GM21619 (cell line): ENCODE measurements at regions not wholly inside any gene's neighbourhood (a gene's known extent, or its start where the extent isn't known, plus 50 kb on each side); places are given as distances from the start of the nearest gene placed in this dataset.

ENCODE experiments used
- ATAC-seq: cut with Tn5 transposase; IDR thresholded peaks from one replicate; pipeline ENCODE4 v1.9.1; 2021; ENCODE audit not compliant: unreplicated experiment

DNA sequence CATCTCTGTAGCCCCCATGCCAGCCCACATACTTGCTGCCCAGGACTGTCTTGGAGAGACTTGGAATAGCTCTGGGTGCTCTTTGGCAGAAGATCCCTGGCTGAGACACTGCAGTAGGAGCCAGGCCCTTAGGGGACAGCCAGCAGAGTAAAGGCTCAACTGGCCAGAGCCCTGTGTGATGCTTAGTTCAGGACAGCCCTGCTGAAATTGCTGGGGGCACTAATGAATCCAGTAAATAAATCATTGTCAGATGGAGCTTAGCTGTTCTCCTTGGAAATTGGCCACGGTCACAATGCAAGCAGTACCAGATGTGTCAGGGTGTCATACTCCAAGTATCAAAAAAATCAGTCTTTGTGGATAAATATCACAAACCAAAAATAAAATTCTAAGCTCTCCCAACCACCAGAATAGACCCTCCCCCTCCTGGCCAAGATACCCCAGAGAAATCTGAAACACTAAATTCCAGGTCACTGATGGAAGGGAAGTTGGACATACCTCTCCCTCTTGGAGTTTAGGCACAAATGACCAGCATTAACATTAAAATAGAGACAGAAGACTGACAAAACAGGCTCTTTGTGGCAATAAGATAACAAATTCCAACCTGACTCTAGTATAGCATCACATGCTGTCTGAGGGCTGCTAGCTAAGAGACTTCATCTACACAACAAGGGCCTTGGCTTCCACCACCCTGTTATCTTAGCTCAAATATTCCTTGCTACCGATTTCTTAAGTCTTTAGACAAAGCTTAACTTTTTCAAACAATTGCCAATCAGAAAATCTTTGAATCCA lies 83.2 kb upstream of the DNAH14 start:
- no peak for ATAC-seq

DNA sequence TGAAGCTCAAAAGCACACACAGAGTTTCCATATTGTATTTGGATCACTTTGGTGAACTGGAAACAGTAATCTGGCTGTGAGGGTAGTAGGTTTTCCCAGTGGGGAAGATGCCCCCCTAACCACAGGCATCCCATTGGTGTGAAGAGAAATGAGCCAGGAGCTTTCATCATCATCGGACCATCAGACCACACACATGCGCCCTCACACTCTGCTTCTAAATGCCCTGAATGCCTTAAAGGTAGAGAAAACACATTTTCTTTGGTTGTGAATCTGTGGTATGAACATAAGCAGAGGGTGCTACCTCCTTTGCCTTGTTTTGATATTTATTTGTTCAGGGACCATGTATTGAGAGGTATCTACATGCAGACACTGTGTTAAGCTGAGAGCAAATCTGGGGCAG lies 79.0 kb upstream of the DNAH14 start:
- ATAC-seq: no peak

DNA sequence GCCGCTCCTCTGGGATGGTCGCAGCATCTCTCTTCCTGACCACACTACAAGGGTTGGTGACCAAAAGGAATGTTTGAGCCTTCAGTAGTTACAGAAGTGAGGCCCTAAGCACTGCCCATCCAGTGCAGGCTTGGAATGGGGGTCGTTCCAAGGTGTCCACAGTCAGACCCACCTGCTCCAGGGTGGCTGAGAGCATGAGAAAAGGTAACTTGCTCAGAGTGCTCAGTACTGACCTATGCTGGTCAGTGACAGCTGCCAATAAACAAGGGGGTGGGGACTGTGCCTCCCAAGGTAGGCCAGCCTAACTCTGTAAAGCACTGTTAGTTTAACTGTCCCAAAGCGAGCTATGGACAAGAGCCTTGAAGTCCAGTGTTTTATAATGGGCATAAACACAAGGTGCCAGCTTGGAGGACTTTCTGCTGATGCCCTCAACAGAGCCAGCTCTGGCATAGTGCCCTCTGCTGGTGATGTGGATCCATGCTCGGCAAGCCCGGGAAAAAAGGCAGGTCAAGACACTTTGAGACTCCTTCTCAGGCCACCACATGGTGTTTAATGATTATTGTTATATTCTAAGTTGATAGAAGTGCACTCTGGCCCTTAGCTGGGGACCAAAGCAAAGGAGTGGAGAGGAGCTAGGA lies 78.1 kb upstream of the DNAH14 start:
- peak; percentile 70 for ATAC-seq

DNA sequence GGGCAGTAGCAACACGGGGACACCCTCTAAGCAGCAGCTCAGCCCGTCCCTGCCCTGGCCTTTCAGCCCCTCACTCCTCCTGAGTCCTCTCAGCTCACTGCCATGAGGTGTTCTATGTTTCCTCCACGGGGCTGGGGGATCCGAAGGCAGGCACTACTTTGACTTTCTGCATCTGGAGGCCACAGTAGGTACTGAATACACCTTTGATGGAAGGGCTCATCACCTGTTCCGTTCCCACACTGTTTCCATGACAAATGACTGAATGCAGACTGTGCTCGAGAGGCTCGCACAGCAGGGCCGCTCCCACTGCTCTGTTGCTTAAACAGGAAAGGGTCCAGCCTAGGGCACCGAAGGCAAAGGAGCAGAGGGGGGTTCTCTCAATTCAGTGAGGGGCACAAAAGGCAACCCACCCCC lies 77.6 kb upstream of the DNAH14 start:
- ATAC-seq: peak; percentile 23

DNA sequence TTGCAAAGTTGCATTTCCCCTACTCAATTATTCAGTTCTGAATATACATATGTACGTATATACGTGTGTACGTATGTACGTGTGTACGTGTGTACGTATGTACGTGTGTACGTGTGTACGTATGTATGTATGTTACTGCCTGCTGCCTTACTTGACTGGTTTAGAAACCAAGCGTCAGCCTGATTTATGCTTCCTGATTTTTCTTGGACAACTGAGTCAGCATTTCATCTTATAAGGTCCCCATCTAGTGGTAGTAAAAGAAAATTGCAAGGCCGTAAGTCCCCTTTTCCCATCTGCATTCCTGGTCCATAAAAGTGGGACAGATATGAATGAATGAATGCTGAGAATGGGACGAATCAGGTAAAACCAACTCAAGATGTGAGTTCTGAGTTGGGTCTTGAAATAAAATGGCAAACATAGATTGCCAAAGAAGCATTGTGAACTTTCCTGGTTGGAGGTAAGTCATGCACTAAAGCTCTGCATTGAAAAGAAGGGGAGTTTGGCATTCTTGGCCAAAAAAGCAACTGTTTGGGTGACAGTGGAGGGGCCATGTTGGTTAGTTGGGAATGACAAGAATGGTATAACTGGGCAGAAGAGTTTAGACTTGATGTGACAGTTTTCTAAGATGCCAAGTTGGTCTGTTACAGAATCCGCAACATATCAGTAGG lies 76.4 kb upstream of the DNAH14 start:
- no peak for ATAC-seq

DNA sequence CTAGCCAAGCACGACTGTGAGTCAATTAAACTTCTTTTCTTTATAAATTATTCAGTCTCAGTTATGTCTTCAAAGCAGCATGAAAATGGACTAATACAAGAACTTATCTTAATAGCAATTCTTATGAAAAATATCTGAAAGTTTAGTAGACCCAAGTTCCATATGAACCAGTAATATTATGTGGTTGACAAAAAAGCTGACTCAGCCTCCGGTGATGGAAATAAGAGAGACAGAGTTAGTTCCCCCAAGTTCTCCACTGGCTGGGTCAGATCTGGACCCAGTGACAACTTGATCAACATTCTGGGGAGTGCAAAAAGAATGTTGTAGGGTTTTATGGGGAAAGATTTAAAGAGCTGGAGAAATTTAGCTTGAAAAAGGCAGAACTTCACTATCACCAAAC lies 72.5 kb upstream of the DNAH14 start:
- ATAC-seq: no peak

DNA sequence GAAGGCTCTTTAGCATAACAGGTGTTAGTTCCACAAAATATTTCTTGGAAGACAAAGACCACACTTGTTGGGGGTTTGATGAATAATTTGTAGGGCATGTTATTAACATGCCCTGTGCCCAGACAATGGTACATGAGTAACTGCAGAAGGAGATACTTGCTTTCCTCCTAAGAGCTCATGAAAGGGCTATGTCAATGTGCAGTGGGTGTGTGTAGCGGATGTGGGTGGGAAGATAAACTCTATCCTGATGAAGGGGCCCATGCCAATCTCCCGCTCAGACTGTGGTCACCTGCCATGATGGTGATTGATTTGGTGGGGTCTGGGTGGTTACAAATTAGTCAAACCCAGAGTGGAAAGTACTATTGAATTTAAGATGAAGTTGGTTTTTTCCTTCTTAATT lies 69.8 kb upstream of the DNAH14 start:
- ATAC-seq: no peak

DNA sequence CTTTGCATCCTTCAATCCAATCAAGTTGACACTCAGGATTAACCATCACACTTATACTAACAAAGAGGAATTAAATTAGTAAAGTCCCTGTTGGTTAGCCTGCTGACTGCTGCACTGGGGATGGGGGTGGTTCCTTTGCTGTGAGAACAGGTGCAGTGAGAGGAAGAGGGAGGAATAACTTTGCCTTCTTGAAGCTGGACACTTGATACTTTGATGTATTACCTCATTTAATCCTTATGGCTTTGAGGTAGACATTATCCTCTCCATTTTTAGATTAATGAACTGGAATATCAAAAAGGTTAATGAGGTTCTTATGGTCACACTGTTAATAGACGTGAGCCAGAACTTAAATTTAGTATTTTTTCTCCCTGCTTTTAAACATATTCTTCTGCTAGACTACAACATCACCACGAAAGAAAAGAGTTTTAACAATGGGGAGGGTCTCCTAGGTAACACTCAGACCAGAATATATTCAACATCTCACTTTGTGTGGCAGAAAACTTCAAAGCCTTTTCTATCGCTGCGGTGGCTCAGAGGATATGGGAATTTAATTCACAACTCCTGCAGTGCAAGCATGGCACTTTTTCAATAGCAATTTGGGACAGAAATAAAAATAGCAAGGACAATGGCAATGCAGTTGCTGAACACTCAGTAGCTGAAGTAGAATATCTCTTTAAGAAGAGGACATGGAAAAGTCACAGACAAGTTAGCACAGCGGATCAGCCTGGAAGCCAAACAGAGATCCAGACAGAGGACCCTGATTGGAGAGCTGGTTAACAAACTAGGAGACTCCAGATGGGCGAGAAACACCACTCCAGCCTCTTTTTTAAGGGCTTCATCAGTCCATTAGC lies 68.8 kb upstream of the DNAH14 start:
- no peak for ATAC-seq

DNA sequence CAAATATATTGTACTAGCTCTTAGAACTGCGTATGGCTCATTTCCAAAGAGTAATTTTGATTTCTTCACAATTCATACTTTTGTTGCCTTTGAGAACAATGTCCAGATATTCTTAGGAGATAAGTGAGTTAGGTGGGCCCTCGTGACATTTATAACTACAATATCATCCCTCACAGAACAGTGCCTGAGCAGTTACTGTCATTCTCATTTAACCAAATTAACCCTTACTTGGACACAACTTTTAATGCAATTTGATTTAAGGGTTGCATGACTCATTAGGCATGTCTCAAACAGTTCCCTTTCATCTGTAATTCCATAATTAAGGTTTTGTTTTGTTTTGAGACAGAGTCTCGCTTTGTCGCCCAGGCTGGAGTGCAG lies 68.1 kb upstream of the DNAH14 start:
- ATAC-seq: no peak

DNA sequence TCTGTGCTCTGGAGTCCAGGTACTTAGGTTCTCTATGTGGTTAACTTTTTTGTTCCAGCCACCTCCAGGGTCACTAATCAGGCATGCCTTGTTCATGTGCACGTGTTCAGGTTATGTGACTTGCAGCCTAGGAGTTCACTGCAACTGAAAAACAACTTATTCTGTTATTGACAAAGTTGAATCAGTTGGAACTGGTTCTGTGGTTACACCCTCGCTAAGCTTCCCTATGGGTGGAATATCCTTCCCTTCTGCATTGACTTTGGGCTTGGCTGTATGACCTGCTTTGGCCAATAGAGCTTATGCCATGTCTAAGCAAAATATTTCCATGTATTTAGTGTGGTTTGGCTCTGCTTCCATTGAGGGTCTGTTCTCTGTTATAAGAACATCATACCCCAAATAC lies 66.0 kb upstream of the DNAH14 start:
- no peak for ATAC-seq

DNA sequence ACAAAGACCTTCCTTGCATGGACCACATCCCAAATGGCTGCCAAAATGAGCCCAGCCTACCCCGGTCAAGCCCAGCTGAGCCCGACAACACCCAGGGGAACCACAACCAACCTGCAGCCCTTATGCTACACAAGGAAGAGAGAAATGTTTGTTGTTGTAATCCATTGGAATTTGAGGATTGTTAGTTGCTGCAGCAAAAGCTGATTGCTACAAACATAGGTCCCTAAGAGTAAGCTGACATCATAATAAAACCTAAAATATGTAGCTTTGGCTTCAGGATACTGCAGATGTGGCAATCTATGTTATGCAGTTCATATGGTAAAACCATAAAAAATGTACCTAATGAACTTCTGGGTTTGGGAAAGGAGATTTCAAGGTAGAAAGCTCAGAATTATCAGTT lies 65.5 kb upstream of the DNAH14 start:
- no peak for ATAC-seq

DNA sequence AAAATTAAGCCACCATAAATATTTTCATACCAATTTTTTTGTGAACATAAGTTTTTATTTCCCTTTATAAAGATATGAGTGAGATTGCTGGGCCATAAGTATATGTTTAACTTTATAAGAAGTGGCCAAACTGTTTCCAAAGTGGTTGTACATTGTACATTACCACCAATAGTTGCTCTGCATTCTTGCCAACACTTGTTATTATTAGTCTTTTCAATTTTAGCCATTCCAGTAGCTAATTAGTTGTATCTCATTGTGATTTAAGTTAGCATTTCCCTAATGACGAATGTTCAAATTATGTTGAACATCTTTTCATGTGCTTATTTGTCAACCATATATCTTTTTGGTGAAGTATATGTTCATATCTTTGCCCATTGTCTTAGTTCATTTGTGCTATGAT lies 64.0 kb upstream of the DNAH14 start:
- no peak for ATAC-seq

DNA sequence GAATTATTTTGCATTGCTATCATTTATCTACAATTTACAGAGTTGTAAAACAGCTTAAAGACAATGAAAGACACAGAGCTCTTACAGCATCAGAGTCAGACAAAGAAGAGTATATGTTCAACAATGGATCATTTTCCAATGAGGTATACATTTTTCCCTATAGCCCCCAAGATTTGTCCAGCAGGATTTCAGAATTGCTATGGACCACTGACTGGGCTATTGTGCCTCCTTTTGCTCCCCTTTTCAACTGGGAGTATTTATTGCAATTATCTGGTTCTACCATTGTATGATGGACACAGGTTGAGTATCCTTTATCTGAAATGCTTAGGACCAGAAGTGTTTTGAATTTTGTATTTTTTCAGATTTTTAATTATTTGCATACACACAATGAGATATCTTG lies 62.5 kb upstream of the DNAH14 start:
- ATAC-seq: no peak

DNA sequence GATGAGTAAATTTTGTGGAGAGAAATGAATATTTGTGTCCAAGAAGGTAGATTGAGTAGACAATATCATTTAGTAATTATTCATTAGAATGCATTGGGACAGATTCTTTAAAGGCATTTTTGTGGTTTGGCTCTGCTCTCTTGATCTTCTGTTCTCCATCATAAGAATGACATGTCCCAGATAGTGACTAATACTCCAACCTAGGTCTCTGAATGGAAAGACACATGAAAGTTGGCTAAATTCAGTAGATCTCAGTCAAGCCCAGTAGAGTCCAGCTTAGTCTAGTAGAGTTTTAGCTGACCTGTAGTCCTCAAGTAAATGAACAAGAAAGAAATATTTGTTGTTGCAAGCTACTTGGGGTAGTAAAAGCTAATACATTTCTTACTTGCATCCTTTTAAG lies 61.8 kb upstream of the DNAH14 start:
- ATAC-seq: no peak

DNA sequence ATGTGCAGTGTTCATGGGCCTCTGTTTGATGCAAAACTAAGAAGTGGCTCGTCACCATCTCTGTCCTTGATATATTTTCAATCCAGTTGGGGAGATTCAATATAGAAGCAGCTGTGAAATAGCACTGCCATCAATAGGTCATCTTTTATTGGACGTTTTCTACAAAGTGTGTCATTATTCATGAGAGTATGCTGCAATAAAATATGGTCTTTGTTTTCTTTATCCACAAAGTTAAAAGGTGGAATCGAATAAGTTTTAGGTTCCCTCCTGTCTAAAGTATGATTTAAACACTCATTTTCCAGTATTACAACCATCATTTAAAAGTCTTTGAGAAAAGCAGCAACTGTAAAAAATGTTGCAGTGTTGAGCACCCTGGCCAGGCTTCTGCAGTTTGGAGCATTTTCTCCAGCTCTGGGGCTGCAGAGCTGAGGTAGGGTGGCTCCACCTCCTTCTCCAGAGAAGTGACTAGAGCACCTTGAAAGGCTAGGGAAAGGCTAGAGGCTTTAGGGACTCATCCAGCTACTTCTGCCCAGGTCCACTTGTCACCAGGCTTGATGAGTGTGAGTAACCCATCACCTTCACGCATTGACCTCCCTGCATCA lies 56.5 kb upstream of the DNAH14 start:
- no peak for ATAC-seq

DNA sequence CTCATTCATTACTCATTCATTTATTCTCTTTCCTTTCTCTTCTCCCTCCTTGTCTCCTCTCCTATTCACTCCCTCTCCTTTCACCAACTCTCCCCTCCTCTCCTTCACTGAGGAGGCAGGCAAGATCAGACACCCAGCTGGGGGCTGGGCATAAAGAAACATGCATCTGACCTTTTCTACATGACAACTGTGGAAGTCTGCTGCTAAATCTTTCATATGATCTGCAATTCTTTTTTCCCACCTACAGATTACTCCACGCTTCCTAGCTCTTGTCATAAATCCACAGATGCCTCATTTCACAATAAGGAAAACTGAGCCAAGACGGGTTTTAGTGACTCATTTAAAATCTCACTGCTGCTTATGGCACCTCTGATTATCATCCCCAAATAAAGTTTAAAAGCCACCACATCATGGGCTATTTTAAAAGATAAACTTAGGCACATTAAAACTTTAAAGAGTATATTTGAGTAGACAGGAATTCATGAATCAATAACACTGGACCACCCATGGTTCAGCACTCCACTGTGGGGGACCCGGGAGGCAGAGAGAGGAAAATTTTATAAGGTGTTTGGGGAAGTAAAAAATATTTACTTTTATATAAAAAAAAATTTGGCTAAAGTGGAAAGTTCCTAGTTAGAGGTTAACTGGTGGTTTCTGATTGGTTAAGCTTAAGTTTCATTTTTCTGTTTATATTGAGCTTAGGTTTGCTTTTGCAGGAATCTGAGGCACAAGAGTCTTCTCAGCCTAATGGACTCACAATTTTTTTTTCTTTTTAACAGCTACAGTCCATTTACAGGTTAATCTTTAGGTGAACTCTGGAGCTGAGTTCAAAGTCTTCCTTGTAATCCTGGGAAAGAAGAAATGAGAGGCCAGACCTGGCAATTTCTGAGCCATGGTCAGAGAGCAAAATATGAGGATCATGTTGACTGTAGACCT lies 55.8 kb upstream of the DNAH14 start:
- no peak for ATAC-seq

DNA sequence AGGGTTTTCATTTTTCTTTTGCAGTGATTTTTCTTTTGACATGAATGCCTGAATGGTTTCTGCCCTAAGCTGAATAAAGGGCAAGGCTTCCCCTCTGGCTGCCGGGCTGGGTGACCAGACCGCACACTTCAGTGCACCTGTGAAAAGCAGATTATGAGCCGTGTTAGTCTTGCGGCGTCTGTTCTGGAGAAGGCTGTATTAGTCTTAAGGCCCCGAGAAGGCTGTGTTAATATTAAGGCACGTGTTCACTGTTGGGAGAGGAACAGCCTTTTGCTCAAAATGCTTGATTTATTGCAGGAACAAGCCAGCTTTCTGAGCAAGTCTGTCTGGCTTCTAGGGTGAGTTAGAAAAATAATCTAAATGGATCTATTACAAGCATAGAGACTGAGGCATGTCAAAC lies 54.7 kb upstream of the DNAH14 start:
- ATAC-seq: no peak

DNA sequence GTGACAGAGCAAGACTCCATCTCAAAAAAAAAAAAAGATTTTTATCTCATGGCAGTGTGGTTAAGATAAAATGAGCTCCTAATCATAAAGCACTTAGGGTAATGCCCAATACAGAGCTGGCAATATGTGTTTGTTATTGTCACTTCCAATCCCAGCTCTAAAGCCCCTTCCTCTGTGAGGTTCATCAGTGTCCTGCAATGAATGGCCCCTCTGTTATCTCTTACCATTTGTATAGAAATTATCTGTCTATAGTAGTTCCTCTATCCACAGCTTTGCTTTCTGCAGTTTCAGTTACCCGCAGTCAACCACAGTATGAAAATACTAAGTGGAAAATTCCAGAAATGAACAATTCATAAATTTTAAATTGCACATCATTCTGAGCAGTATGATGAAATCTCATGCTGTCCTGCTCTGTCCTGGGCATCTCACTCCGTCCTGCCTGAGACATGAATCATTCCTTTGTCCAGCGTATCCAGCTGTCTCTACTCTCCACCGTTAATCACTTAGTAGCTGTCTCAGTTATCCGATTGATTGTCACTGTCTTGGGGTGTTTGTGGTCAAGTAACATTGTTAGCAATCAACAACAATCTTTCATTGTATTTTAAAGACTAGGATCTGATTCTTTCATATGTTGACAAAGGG lies 50.2 kb upstream of the DNAH14 start:
- no peak for ATAC-seq
